HG03342 (cell line): ENCODE measurements at regions not wholly inside any gene's neighbourhood (a gene's known extent, or its start where the extent isn't known, plus 50 kb on each side); places are given as distances from the start of the nearest gene placed in this dataset.

Experiments used
- ATAC-seq: cut with Tn5 transposase; IDR thresholded peaks from one replicate; pipeline ENCODE4 v1.9.1; 2021; ENCODE audit warnings: mild to moderate bottlenecking, moderate library complexity; ENCODE audit not compliant: unreplicated experiment

DNA sequence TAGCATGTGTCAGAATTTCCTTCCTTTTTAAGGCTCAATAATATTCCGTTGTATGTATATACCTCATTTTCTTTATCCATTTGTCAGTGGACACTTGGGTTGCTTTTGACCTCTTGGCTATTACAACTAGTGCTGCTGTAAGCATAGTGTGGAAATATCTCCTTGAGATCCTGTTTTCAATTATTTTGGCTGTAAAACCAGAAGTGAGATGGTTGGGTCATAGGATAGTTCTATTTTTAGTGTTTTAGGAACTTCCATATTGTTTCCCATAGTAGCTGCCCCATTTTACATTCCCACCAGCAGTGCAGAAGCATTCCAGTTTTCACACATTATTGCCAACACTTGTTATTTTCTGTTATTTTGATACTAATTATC, 70.4 kb upstream of the C15orf39 start:
- no peak for ATAC-seq

DNA sequence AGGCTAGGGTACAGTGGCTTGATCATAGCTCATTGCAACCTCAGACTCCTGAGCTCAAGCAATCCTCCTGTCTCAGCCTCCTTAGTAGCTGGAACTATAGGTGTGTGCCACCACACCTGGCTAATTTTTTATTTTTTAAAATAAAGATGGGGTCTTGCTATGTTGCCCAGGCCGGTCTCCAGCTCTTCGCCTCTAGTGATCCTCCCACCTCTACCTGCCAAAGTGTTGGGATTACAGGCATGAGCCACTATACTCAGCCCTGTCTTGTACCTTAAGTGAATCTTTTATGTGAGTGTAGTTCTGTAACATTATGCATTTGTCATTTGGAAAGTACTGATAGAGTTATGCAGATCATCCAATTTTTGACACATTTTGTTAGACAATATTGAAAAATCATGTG, 66.9 kb upstream of the C15orf39 start:
- no peak for ATAC-seq

DNA sequence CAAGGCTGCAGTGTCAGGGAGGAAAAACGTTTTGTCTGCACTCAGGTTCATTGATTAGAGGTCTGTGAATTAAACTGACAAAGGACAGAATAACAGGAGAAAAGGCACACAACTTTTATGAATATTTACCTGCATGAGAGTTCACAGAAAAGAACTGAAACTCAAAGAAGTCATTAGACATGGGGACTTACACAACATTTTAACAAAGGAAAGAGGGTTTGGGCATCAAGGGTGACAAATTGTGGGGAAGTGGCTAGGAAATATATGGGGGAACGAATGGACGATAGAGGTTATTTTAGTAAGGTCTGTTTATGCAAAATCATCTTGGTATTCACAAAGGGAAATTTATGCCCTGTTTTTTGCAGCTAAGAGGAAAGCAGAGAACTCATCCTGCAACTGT, 65.6 kb upstream of the C15orf39 start:
- no peak for ATAC-seq

DNA sequence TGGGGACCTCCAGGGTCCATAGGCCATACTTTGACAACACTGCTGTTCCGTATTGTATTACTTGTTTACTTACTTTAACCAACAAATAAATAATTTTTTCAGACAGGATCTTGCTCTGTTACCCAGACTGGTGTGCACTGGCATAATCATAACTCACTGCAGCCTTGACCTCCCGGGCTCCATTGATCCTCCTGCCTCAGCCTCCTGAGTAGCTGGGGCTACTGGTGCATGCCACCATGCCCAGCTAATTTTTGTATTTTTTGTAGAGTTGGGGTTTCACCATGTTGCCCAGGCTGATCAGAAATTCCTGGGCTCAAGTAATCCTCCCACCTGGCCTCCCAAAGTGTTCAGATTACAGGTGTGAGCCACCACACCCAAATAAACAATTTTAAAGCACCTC, 64.9 kb upstream of the C15orf39 start:
- ATAC-seq: no peak

DNA sequence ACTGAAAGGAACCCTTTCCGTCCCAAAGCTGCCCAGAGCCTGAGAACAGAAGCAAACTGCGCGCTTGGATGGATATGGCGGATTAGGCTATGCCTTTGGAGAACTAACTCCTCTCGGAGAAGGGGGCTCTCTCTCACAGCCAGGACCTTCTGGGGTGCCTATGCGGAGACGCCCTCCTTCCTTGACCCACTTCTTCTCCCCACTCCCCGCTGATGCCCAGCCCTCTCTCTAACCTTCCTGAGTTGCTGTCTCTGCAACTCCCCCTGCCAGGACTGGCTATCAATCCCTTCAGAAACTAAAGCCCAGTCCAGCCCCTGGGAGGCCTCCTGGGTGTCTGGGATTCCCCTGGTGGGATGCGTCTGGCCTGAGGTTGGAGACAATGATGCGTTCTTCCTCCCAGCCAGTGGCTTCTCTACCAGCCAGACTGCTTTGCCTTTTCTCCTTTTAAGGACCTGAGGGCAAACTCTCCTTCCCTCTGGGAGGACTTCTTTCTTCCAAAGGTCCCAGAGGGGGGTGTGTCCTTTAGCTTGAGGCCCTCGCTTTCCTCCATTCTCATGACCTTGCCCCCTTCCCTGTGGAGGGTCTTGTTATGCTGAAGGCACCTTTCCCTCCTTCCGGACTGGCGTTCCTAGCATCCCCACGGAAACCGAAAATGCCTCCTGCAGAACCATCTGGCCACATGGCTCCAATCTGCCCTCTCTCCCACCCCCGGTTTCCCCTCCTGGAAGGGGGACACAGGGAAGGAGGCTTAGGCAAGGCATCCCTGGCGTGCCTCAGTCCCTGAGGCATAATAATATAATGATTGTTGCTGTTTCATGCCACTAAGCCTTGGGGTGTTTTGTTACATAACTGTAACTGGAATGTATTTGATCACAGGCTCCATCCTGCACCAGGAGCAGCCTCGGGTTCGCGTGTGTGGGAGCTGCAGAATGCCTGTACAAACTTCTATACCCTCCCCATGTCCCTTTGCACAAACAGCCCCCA, 63.4 kb upstream of the C15orf39 start:
- ATAC-seq: no peak

DNA sequence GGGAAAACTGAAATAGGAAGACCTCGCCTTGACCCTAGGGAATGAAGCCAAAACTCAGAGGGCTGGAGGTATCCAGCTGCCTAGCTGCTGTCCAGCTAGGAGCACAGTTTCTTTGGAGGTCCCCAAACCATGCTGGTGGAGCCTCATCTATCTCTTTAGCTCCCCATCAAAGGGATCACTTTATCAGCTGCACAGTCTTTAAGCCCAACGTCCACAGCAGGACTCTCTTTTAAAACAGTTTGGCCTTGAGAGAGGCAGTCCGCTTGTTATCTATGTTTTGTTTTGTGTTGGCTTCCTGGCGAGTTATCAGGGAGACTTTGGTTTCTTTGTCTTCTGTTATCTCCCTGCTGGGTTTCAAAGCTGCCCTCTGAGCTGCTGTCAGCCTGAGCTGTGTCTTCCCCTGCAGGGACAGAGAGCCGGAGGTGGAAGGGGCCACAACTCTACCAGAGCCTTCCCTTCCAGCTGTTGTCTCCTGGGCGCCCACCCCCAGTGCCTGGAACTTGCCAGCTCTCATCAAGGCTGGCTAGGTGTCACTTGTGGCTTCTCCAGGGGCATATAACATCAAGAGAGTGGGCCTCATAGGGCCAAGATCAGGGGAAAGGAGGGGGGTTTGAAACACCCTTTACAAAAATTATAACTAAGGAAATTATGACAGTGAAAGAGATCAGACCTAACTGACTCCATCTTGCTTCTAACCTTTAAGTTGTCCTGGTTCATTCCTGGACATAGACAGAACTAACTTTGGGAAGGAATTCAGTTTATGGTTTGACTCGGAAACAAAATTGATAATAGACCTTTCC, 61.4 kb upstream of the C15orf39 start:
- ATAC-seq: no peak

DNA sequence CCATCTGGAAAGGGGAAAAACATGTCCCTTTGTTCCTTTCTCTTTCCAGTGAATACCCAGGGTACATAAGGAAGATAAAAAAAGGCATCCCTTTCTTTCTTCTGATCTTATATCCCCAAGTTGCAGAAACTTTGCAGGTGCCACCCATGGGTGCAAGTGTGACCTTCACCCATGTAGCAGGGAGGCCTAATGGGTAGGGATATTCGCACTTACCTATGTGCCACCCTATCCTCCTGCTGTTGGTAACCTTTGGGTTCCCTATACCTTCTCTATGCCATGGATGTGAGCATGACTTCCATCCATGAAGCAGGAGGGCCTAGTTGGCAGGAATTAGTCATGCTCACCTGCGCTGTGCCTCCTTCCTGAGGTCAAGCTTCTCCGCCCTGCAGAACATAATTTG, 59.2 kb upstream of the C15orf39 start:
- ATAC-seq: no peak

DNA sequence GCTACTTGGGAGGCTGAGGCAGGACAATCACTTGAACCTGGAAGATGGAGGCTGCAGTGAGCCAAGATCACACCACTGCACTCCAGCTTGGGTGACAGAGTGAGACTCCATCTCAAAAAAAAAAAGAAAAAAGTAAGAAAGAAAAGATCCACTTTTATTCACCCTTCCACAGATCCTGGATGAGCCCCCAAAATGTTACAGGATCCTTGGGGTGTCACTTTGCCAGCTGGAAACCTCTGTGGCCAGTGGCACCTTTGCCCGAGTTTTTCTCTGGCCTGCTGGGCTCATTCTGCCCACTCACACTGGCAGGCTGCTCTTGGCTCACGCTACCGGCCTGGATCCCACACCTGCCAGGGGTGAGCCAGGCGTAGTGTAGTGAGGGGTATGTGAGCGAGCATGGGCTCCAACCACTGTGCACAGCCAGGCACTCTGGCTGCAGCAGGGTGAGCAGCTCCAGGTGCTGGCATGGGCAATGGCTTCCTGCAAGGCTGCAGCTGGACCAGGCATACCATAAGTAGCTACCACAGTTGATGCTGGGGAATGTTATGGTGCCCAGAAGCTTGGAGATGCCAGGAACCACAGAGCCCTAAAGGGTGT, 57.8 kb upstream of the C15orf39 start:
- no peak for ATAC-seq

DNA sequence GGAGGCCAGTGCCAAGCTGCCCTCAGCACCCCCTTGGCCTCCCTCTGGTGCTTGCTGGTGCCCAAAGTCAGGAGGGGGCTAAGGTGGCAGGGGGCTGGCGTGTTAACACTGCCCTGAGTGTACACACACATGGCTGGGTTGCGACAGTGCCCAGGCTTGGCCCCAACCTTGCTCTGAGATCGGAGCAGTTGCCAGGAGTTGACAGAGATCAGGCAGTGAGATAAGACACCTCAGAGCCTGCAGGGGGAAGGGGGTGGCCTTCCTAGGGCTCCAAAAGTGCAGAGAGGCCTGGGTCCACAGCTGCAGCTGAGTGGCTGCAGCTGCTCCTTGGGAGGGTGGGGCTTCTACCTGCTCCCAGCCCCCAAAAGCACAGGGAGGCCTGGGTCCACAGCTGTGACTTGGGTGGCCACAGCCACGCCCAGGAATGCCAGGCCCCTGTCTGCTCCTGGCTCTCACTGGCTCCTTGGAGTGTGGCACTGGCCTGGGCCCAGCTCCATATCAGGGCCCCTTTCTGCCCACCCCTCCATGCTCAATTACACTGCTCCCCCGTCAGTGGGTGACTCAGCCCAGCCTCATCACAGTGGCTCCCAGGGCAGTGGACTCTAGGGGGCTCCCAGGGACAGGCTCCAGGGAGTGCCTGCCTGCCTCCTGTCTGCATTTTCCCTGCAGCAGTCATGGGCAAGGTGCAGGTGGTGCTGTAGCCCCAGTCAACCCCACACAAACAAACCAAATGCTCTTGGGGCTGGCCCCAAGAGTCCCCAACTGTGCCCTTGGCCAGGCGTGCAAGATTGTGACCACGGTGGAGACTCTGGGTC, 56.4 kb upstream of the C15orf39 start:
- no peak for ATAC-seq

DNA sequence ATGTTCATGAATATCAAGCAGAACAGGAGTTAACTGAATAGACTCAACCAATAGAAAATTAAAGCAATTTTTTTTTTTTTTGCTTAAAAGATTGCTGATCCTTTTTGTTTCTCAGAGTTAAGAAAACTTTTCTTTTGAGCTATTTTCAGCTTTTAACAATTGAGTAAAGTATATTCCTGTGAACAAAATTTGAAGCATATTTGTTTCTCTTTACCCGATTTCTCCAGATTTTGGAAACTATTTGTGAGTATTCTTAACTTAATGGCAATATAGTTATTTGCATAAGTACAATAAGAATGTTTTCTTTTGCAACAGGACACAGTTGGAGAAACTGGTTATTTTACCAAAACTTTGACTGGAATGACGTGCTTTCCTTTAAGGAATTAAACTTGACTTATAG, 53.4 kb upstream of the C15orf39 start:
- ATAC-seq: no peak

DNA sequence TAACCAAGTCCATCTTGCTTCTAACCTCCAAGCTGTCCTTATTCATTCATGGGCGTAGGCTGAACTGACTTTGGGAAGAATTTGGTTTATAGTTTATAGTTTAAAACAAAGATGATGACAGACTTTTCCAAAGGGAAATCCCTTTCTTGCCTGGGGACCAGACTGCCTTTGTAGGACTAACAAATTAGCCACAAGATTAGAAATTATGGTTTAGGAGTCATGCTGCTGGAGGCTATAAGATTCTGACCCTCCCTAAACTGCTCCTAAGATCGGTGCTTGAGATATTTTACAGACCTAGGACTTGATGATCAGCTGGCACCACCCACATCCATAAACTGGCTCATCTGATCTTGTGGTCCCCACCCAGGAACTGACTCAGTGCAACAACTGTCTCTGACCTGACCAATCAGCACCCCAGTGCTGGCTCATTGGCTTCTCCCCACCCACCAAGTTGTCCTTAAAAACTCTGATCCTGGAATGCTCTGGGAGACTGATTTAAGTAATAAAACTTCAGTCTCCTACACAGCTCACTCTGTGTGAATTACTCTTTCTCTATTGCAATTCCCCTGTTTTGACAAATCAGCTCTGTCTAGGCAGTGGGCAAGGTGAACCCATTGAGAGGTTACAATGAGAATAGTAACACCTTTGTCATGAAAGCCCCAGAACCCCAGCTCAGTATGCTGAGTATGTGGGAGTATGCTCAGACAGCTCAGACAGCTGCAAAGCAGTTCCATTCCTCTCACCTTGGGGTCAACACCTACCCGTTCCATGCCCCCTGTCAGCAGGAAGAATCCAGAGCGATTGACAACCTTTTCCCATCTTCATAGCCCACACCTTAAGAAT, 51.6 kb upstream of the C15orf39 start:
- no peak for ATAC-seq

DNA sequence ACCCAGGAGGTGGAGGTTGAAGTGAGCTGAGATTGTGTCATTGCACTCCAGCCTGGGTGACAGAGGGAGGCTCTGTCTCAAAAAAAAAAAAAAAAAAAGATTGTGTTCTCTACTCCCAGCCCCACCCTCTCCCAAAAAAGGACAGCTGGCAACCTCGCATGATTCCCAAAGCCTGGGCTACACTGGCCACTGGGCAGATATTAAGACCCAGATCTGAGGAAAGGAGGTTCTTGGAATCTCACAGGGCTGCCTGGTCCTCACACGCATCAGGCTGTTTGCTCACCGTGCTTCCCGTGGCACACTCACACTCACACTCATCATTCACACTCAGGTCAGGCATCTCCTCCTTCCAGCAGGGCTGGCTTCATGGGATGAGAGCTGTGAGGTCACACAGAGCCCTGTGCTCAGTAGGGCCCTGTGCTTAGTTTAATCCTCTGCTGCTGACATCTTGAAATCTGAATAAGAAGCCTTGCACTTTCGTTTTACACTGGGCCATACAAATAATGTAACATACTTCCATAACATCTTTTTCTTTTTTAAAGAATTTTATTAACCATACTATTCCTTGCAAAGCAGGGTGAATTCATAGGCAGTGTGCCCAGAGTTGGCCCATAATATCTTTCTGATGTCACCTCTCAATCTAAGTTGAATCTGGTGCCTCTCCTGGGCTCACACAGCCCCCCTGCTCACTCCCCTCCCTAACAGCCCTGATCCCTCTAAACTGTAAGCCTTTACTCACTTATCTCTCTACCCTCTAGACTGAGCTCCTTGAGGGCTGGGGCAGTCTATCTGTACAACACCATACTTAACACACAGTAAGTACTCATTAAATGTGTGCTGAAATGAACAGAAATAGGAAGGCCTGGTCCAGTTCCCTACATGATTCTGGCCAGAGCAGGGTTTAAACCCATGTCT, 50.2 kb upstream of the C15orf39 start:
- ATAC-seq: no peak
